ENCODE measurements at regions not wholly inside any gene's neighbourhood (a gene's known extent, or its start where the extent isn't known, plus 50 kb on each side); places are given as distances from the start of the nearest gene placed in this dataset.

DNA sequence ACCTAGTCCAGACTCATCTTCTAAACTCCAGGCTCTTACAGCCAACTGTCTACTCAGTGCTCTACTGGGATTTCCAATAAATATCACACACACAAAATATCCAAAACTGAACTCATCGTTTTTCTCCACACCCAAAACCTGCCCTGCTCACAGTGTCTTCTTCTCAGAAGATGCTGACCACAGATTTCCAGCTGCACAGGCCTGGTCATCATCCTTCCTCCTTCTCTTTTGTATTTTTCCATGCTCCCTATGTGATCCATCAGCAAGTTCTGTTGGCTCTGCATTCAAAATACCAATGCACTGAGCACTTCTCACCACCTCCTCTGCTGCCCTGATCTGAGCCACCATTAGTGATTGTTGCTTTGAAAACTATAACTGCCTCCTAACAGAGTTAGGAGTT is 159.5 kb upstream of the KAZN start:
- Histone ChIP-seq H3K27ac (ENCODE audit: extremely low read length, insufficient read depth, low read length) (no peak overlapping the region), H3K36me3 (replicated peaks in 1 of 2; ENCODE audit: control insufficient read depth in 1 of 2, insufficient read depth in 2 of 2, low read length in 2 of 2) (no peaks in the 10 kb centered on the region), H3K4me3 (replicated peaks in 1 of 3; ENCODE audit: insufficient read depth in 1 of 3, low read depth in 2 of 3, low read length in 3 of 3) (no peak overlapping the region), H2AFZ (ENCODE audit: low read length) (no peak overlapping the region), H3K27me3 (ENCODE audit: control insufficient read depth in 1 of 2, insufficient read depth in 2 of 2, low read length in 2 of 2) (peaks cover 0 to 11% of the 10 kb centered on the region in 2 experiments; a peak in 1 of 5 replicates), H4K20me1 (ENCODE audit: insufficient read depth, low read length) (no peaks in the 10 kb centered on the region), H3K9ac (ENCODE audit: insufficient read depth, low read depth, low read length) (no peak overlapping the region), H3K4me2 (ENCODE audit: low read depth, low read length) (no peak overlapping the region), H3K9me3 (ENCODE audit: low read length) (no peaks in the 10 kb centered on the region), H3K79me2 (ENCODE audit: insufficient read depth, low read length) (no peaks in the 10 kb centered on the region), H3K4me1 (ENCODE audit: insufficient read depth, low read length) (no peaks in the 10 kb centered on the region)
- CTCF ChIA-PET (ENCODE audit: low intra/inter-chr PET ratio, low total read pairs), result no interaction called here
- no peak for FAIRE-seq
- ATAC-seq, result no peak
- intact Hi-C loops (cut with micrococcal nuclease; ENCODE audit: unreplicated experiment), result no loop called here
- in situ Hi-C loops (cut with HindIII; ENCODE audit: extremely low pct_ligation_motif_present, low pct_unique_long_range_greater_than_20kb), result no loop called here
- DNase-seq (ENCODE audit: low spot score), result no peak
- no TSS peak for BruUV-seq (replicated peaks)
- POLR2A ChIA-PET, result no interaction called here
- no peak for TF ChIP-seq ZNF569 (CRISPR knock-in tag; IDR thresholded peaks at IDR 0.05; ENCODE audit: borderline replicate concordance)
- no peak for TF ChIP-seq XRCC5 (optimal IDR thresholded peaks at IDR 0.05; ENCODE audit: low read length)
- TF ChIP-seq, protein P1, sequence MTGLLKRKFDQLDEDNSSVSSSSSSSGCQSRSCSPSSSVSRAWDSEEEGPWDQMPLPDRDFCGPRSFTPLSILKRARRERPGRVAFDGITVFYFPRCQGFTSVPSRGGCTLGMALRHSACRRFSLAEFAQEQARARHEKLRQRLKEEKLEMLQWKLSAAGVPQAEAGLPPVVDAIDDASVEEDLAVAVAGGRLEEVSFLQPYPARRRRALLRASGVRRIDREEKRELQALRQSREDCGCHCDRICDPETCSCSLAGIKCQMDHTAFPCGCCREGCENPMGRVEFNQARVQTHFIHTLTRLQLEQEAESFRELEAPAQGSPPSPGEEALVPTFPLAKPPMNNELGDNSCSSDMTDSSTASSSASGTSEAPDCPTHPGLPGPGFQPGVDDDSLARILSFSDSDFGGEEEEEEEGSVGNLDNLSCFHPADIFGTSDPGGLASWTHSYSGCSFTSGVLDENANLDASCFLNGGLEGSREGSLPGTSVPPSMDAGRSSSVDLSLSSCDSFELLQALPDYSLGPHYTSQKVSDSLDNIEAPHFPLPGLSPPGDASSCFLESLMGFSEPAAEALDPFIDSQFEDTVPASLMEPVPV (CRISPR knock-in tag; IDR thresholded peaks at IDR 0.05), result no peak
- no peak for TF ChIP-seq MEIS2 (CRISPR knock-in tag; IDR thresholded peaks at IDR 0.05)
- no peak for TF ChIP-seq ZNF296 (CRISPR knock-in tag; conservative IDR thresholded peaks at IDR 0.05)
- TF ChIP-seq SMAD9 (CRISPR knock-in tag; IDR thresholded peaks at IDR 0.05), result no peak
- no peak for TF ChIP-seq MYNN (CRISPR knock-in tag; IDR thresholded peaks at IDR 0.05; ENCODE audit: low read depth)
- TF ChIP-seq, protein P2, sequence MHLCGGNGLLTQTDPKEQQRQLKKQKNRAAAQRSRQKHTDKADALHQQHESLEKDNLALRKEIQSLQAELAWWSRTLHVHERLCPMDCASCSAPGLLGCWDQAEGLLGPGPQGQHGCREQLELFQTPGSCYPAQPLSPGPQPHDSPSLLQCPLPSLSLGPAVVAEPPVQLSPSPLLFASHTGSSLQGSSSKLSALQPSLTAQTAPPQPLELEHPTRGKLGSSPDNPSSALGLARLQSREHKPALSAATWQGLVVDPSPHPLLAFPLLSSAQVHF (CRISPR knock-in tag; IDR thresholded peaks at IDR 0.05), result no peak
- 0% methylated on average over 1 of the region's 1 CpG for WGBS (ENCODE audit: low lambda C conversion rate)
